Upper lobe of left lung (tissue), 6 donors: ENCODE measurements at regions not wholly inside any gene's neighbourhood (a gene's known extent, or its start where the extent isn't known, plus 50 kb on each side); places are given as distances from the start of the nearest gene placed in this dataset.
"Not testable (repeated sequence)": the region's sequence is repeated elsewhere in the genome, so short reads cannot be mapped to it uniquely, and the experiment has no call there.

Source experiments
- ATAC-seq, 2 donors: fragments of 200-7000 bp; cut with Tn5 transposase; one replicate each; pipeline ENCODE4 v1.9.1; 2022; ENCODE audit warnings: mild to moderate bottlenecking in 2 of 2, moderate library complexity in 2 of 2; ENCODE audit not compliant: low FRiP score in 2 of 2
- DNase-seq, 2 donors: peaks; one replicate each; pipeline ENCODE4 v3.0.0-alpha.2; 2019 to 2020
- H3K27ac ChIP-seq, 4 donors: fragments of 200-600 bp; sonication (generic); one replicate each; pipeline ENCODE4 v1.5.1; 2016 to 2019
- H3K27me3 ChIP-seq, 4 donors: fragments of 200-600 bp; sonication (generic); one replicate each; pipeline ENCODE4 v1.5.1; 2017 to 2019
- H3K36me3 ChIP-seq, 4 donors: fragments of 200-600 bp; sonication (generic); one replicate each; pipeline ENCODE4 v1.5.1; 2016 to 2019
- H3K4me1 ChIP-seq, 4 donors: fragments of 200-600 bp; sonication (generic); one replicate each; pipeline ENCODE4 v1.5.1; 2018 to 2019
- H3K4me3 ChIP-seq, 4 donors: fragments of 200-600 bp; sonication (generic); one replicate each; pipeline ENCODE4 v1.5.1; 2017 to 2019; ENCODE audit warnings: mild to moderate bottlenecking in 2 of 4, moderate library complexity in 1 of 4
- H3K9me3 ChIP-seq, 4 donors: fragments of 200-600 bp; sonication (generic); one replicate each; pipeline ENCODE4 v1.5.1; 2018 to 2019
- CTCF ChIP-seq, 6 experiments: fragments of 450-650 bp in 4 of 6; fragments of 200-600 bp in 2 of 6; sonication (generic) in 2 of 6; IDR thresholded peaks; one replicate each; pipeline ENCODE4 v1.5.1; 2016 to 2019; ENCODE audit warnings: antibody characterized with exemption in 6 of 6
- EP300 ChIP-seq, 4 donors: sonication (generic); formaldehyde crosslinking; IDR thresholded peaks; one replicate each; pipeline ENCODE4 v1.5.1; 2017; ENCODE audit warnings: antibody characterized with exemption in 4 of 4, control low read depth in 2 of 4
- POLR2A ChIP-seq, 4 donors: fragments of 450-650 bp; IDR thresholded peaks; one replicate each; pipeline ENCODE4 v1.5.1; 2016 to 2017; ENCODE audit warnings: antibody characterized with exemption in 4 of 4, mild to moderate bottlenecking in 2 of 4
- POLR2AphosphoS5 ChIP-seq, 2 donors: sonication (generic); formaldehyde crosslinking; IDR thresholded peaks; one replicate each; pipeline ENCODE4 v1.5.1; 2017; ENCODE audit warnings: antibody characterized with exemption in 2 of 2
- WGBS, 2 donors: methylation state at CpG; one replicate each; pipeline ENCODE4 v1.1.5; 2017 to 2018; 5-methylcytosine and 5-hydroxymethylcytosine counted together
- donor health status: DM: no; HTN: no; CAD: no; lungs with moderate emphysema.
- donor health status: DM: no; HTN: yes; CAD: no; lungs with severe emphysema.

- no peak for ATAC-seq
- Histone ChIP-seq H3K27me3 (no peaks in the 10 kb centered on the region), H3K9me3 (no peaks in the 10 kb centered on the region), H3K4me3 (no peak overlapping the region), H3K4me1 (no peaks in the 10 kb centered on the region), H3K36me3 (no peaks in the 10 kb centered on the region), H3K27ac (no peak overlapping the region)
- 79 to 94% methylated on average over 1 of the region's 1 CpG for WGBS, 2 donors
- no peak for DNase-seq
- TF ChIP-seq POLR2A (IDR thresholded peaks at IDR 0.05) (no peak), CTCF (IDR thresholded peaks at IDR 0.05) (no peak)
Observed at GRCh38 chr19:28691683-28692082, 521.3 kb downstream of the UQCRFS1 start.

- not testable (repeated sequence) for H3K4me1 ChIP-seq, DNase-seq, H3K9me3 ChIP-seq, H3K4me3 ChIP-seq, H3K27ac ChIP-seq, ATAC-seq, H3K36me3 ChIP-seq, H3K27me3 ChIP-seq
- WGBS, 2 donors, result 84 to 87% methylated on average over 7 of the region's 7 CpGs
Observed at GRCh38 chr19:28689464-28689863, 523.5 kb downstream of the UQCRFS1 start.

GRCh38 chr19:28687296-28687695, 525.7 kb downstream of the UQCRFS1 start:
- DNase-seq (no peak), ATAC-seq (no peak)
- Histone ChIP-seq H3K36me3 (no peaks in the 10 kb centered on the region), H3K27me3 (no peaks in the 10 kb centered on the region), H3K4me3 (no peak overlapping the region), H3K27ac (no peak overlapping the region), H3K9me3 (no peaks in the 10 kb centered on the region), H3K4me1 (no peaks in the 10 kb centered on the region)
- 77 to 88% methylated on average over 1 of the region's 1 CpG for WGBS, 2 donors
- TF ChIP-seq POLR2AphosphoS5 (IDR thresholded peaks at IDR 0.05), result no peak
- no peak for TF ChIP-seq POLR2A (IDR thresholded peaks at IDR 0.05)

- TF ChIP-seq CTCF (IDR thresholded peaks at IDR 0.05) (no peak), EP300 (IDR thresholded peaks at IDR 0.05) (no peak), POLR2A (IDR thresholded peaks at IDR 0.05) (no peak), POLR2AphosphoS5 (IDR thresholded peaks at IDR 0.05) (no peak)
- H3K4me3 ChIP-seq, result no peak overlapping the region
Observed at GRCh38 chr19:28686756-28687155, 526.2 kb downstream of the UQCRFS1 start.

GRCh38 chr19:28685802-28686201, 527.1 kb downstream of the UQCRFS1 start:
- ATAC-seq, result no peak
- WGBS, 2 donors, result 83 to 92% methylated on average over 3 of the region's 3 CpGs
- no peaks in the 10 kb centered on the region for H3K4me1 ChIP-seq
- H3K27me3 ChIP-seq, result no peaks in the 10 kb centered on the region
- TF ChIP-seq CTCF (IDR thresholded peaks at IDR 0.05) (no peak), POLR2AphosphoS5 (IDR thresholded peaks at IDR 0.05) (no peak), POLR2A (IDR thresholded peaks at IDR 0.05) (no peak)
- H3K9me3 ChIP-seq, result no peaks in the 10 kb centered on the region
- no peak for DNase-seq
- H3K36me3 ChIP-seq, result no peaks in the 10 kb centered on the region
- H3K27ac ChIP-seq, result no peak overlapping the region
- no peak overlapping the region for H3K4me3 ChIP-seq

More at GRCh38 chr19:28686756-28687155, 526.2 kb downstream of the UQCRFS1 start:
- no peaks in the 10 kb centered on the region for H3K4me1 ChIP-seq
- no peaks in the 10 kb centered on the region for H3K27me3 ChIP-seq
- DNase-seq, result no peak
- ATAC-seq, result no peak
- no peak overlapping the region for H3K27ac ChIP-seq
- H3K9me3 ChIP-seq, result no peaks in the 10 kb centered on the region
- H3K36me3 ChIP-seq, result no peaks in the 10 kb centered on the region
- 55 to 66% methylated on average over 2 of the region's 2 CpGs for WGBS, 2 donors

GRCh38 chr19:28685077-28685476, 527.9 kb downstream of the UQCRFS1 start:
- H3K4me3 ChIP-seq, H3K27ac ChIP-seq, H3K9me3 ChIP-seq, ATAC-seq, H3K4me1 ChIP-seq, H3K27me3 ChIP-seq, H3K36me3 ChIP-seq, DNase-seq: not testable (repeated sequence)
- 66 to 78% methylated on average over 3 of the region's 4 CpGs for WGBS, 2 donors
